ENCODE measurements at regions not wholly inside any gene's neighbourhood (a gene's known extent, or its start where the extent isn't known, plus 50 kb on each side); places are given as distances from the start of the nearest gene placed in this dataset.
"Not testable (repeated sequence)": the region's sequence is repeated elsewhere in the genome, so short reads cannot be mapped to it uniquely, and the experiment has no call there.

DNA sequence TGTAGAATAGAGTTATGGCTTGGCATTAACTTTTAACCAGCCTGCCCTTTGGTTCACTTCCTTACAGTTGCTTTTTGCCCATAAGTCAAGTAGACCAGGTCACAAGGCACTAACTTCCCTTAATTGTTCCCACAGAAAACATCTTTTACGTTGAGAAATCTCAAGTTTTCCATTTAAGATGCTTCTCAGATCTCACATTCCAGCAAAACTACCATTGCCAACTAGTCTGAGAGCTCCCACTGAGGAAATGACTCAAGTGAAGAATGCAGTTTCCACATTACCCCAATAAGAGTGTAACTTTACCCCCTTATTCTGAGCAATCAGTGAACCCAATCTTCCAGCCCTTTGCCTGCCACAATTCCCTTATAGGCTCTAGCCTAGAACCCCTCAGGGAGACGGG is 502.2 kb upstream of the OLFM3 start:
- no peak for DNase-seq (ENCODE audit: low spot score)

GRCh38 chr1:102497810-102498209 is 501.1 kb upstream of the OLFM3 start:
- DNase-seq (ENCODE audit: low spot score), result not testable (repeated sequence)

GRCh38 chr1:102472520-102472919 is 475.8 kb upstream of the OLFM3 start:
- no peak for DNase-seq (ENCODE audit: low spot score)

- DNase-seq (ENCODE audit: low spot score), result no peak
Measured at GRCh38 chr1:102470767-102471166, 474.0 kb upstream of the OLFM3 start.

GRCh38 chr1:102466487-102466886 is 469.8 kb upstream of the OLFM3 start:
- no peak for DNase-seq (ENCODE audit: low spot score)

DNA sequence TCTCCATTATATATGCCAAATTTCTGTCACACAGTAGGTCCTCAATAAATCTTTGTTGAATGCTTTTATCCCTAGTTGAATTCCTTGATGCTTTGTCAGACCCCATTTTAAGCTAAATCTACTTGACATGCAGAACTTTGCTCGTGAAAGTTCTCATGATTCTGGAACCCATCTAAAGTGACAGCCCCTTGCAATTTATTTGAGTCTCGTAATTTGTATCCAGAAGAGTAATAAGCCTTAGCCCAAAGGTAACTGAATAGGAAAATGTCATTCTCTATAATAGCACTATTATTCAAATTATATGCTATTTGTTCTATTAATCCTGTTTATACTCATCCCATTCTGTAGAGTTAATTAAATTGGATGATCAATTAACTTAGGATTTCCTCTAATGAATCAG is 466.6 kb upstream of the OLFM3 start:
- no peak for DNase-seq (ENCODE audit: low spot score)

GRCh38 chr1:102442317-102442716 is 445.6 kb upstream of the OLFM3 start:
- DNase-seq (ENCODE audit: low spot score), result not testable (repeated sequence)

DNA sequence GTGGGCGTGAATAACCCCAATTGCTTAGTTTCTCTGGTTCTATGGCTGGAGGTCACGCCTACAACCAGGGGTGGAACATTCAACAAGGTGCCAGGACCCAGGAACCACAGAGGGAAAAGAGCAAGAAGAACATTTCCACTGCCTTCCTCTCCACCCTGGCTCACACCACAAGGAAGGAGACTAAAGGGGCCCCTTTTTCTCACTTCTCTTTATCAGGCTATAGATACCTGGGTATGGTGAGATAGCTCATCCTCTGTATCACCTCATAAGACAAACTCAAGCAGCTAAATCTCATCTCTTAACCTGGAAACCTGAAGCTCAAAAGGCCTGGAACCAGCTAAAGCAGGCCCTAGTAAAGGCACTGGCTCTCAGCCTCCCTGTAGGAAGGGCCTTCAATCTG is 438.8 kb upstream of the OLFM3 start:
- DNase-seq (ENCODE audit: low spot score), result no peak

- no peak for DNase-seq (ENCODE audit: low spot score)
Measured at GRCh38 chr1:102434421-102434820, 437.7 kb upstream of the OLFM3 start.

- DNase-seq (ENCODE audit: low spot score), result no peak
Measured at GRCh38 chr1:102431253-102431652, 434.5 kb upstream of the OLFM3 start.

DNA sequence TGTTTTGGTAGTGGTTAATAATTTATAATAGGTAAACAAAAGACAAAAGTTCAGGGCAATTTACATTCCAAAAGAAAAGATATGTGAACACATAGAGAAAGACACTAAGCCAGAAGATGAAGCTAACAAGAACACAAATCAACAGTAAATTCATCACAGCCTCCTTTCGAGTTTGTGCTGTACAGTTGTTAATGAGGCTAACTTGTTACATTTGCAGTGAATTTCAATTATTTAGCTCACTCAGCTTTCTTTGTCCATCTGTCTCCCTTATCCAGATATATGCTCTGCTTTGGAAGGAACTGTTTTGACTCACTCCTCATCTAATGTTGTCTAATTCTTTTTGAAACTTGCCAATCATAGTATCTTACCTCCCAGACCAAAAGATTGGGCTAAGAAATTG is 423.3 kb upstream of the OLFM3 start:
- no peak for DNase-seq (ENCODE audit: low spot score)
